H9 (cell line): ENCODE measurements at regions not wholly inside any gene's neighbourhood (a gene's known extent, or its start where the extent isn't known, plus 50 kb on each side); places are given as distances from the start of the nearest gene placed in this dataset.

Experiments used
- DNase-seq: peaks from one replicate; pipeline ENCODE4 v3.0.0-alpha.2; 2017
- H2AFZ ChIP-seq: one replicate; pipeline ENCODE4 v1.6.1; 2013; ENCODE audit warnings: mild to moderate bottlenecking, low read length, control low read depth, moderate library complexity
- H2AK5ac ChIP-seq: 2 replicates; pipeline ENCODE4 v1.6.1; 2013; ENCODE audit warnings: low read length, control low read depth, mixed read lengths; ENCODE audit not compliant: insufficient read length
- H2BK120ac ChIP-seq: one replicate; pipeline ENCODE4 v1.6.1; 2013; ENCODE audit warnings: low read depth, mild to moderate bottlenecking, low read length, control low read depth, inconsistent platforms; ENCODE audit not compliant: poor library complexity, severe bottlenecking
- H2BK12ac ChIP-seq: 2 replicates; pipeline ENCODE4 v1.6.1; 2013; ENCODE audit warnings: low read length, control low read depth, mixed read lengths, low read depth; ENCODE audit not compliant: insufficient read length
- H2BK15ac ChIP-seq: 2 replicates; pipeline ENCODE4 v1.6.1; 2013; ENCODE audit warnings: low read depth, low read length, control low read depth
- H2BK20ac ChIP-seq: one replicate; pipeline ENCODE4 v1.6.1; 2013; ENCODE audit warnings: low read depth, mild to moderate bottlenecking, low read length, control low read depth, inconsistent platforms; ENCODE audit not compliant: poor library complexity, severe bottlenecking
- H2BK5ac ChIP-seq: 2 replicates; pipeline ENCODE4 v1.6.1; 2013; ENCODE audit warnings: low read length, control low read depth, mixed read lengths; ENCODE audit not compliant: insufficient read length
- H3K14ac ChIP-seq: 2 replicates; pipeline ENCODE4 v1.6.1; 2013; ENCODE audit warnings: low read length, control low read depth; ENCODE audit not compliant: insufficient read depth
- H3K18ac ChIP-seq: 2 replicates; pipeline ENCODE4 v1.6.1; 2013; ENCODE audit warnings: low read depth, mild to moderate bottlenecking, mixed read lengths, low read length, control low read depth; ENCODE audit not compliant: insufficient read length
- H3K23ac ChIP-seq: 2 replicates; pipeline ENCODE4 v1.6.1; 2013; ENCODE audit warnings: low read length, control low read depth, mixed read lengths, low read depth; ENCODE audit not compliant: insufficient read length
- H3K23me2 ChIP-seq: 2 replicates; pipeline ENCODE4 v1.6.1; 2013; ENCODE audit warnings: low read depth, mild to moderate bottlenecking, mixed read lengths, low read length, control low read depth; ENCODE audit not compliant: insufficient read length, poor library complexity, severe bottlenecking
- H3K27ac ChIP-seq: 2 replicates; pipeline ENCODE4 v1.5.1; 2013; ENCODE audit warnings: low read length, control low read depth, mixed read lengths, low read depth; ENCODE audit not compliant: insufficient read length
- H3K27me3 ChIP-seq: 2 replicates; pipeline ENCODE4 v1.6.1; 2013; ENCODE audit warnings: low read length, control low read depth, inconsistent platforms; ENCODE audit not compliant: insufficient read depth
- H3K4ac ChIP-seq: 2 replicates; pipeline ENCODE4 v1.6.1; 2013; ENCODE audit warnings: low read depth, mild to moderate bottlenecking, control low read depth, inconsistent platforms, low read length, moderate library complexity
- H3K4me1 ChIP-seq: 2 replicates; pipeline ENCODE4 v1.6.1; 2013; ENCODE audit warnings: low read length, control low read depth, inconsistent platforms; ENCODE audit not compliant: insufficient read depth
- H3K4me2 ChIP-seq: 2 replicates; pipeline ENCODE4 v1.6.1; 2013; ENCODE audit warnings: low read length, control low read depth, mixed read lengths; ENCODE audit not compliant: insufficient read length, insufficient read depth
- H3K56ac ChIP-seq: 2 replicates; pipeline ENCODE4 v1.6.1; 2013; ENCODE audit warnings: low read depth, mild to moderate bottlenecking, mixed read lengths, low read length, control low read depth; ENCODE audit not compliant: insufficient read length
- H3K79me1 ChIP-seq: 2 replicates; pipeline ENCODE4 v1.6.1; 2013; ENCODE audit warnings: low read depth, mild to moderate bottlenecking, moderate library complexity, low read length, control low read depth, inconsistent platforms; ENCODE audit not compliant: insufficient read depth, poor library complexity, severe bottlenecking
- H3K79me2 ChIP-seq: 2 replicates; pipeline ENCODE4 v1.6.1; 2013; ENCODE audit warnings: low read length, control low read depth, inconsistent platforms; ENCODE audit not compliant: insufficient read depth
- H3K9ac ChIP-seq: 2 replicates; pipeline ENCODE4 v1.6.1; 2013; ENCODE audit warnings: low read length, control low read depth, mixed read lengths; ENCODE audit not compliant: insufficient read length; ENCODE audit errors: extremely low read depth
- H3K9me3 ChIP-seq: one replicate; pipeline ENCODE4 v1.6.1; 2013; ENCODE audit warnings: low read depth, low read length, inconsistent platforms; ENCODE audit not compliant: control insufficient read depth
- H3T11ph ChIP-seq: one replicate; pipeline ENCODE4 v1.6.1; 2013; ENCODE audit warnings: mild to moderate bottlenecking, low read length, control low read depth, inconsistent platforms
- H4K20me1 ChIP-seq: one replicate; pipeline ENCODE4 v1.6.1; 2013; ENCODE audit not compliant: control insufficient read depth, insufficient read length, insufficient read depth
- H4K5ac ChIP-seq: 2 replicates; pipeline ENCODE4 v1.6.1; 2013; ENCODE audit warnings: low read depth, mild to moderate bottlenecking, mixed read lengths, low read length, control low read depth; ENCODE audit not compliant: insufficient read length
- H4K8ac ChIP-seq: replicated peaks from 2 replicates; pipeline ENCODE4 v1.6.1; 2013; ENCODE audit warnings: low read length, control low read depth, mixed read lengths, low read depth; ENCODE audit not compliant: insufficient read length
- H4K91ac ChIP-seq: 2 replicates; pipeline ENCODE4 v1.6.1; 2013; ENCODE audit warnings: low read depth, mild to moderate bottlenecking, moderate library complexity, mixed read lengths, low read length, control low read depth; ENCODE audit not compliant: insufficient read length
- H3K27ac Mint-ChIP-seq, 3 experiments: 2 replicates in 2 of 3; 3 replicates in 1 of 3; pipeline ENCODE4 v1.8.0; 2020 to 2021; ENCODE audit warnings: mixed read lengths in 3 of 3, mild to moderate bottlenecking in 1 of 3, moderate library complexity in 1 of 3
- H3K27me3 Mint-ChIP-seq: 2 replicates; pipeline ENCODE4 v1.8.0; 2021; ENCODE audit warnings: low read depth, mild to moderate bottlenecking, moderate library complexity, mixed read lengths
- H3K36me3 Mint-ChIP-seq, 3 experiments: 2 replicates in 2 of 3; 3 replicates in 1 of 3; pipeline ENCODE4 v1.8.0; 2020 to 2021; ENCODE audit warnings: low read depth in 3 of 3, mixed read lengths in 3 of 3; ENCODE audit not compliant: insufficient read depth in 1 of 3
- H3K4me1 Mint-ChIP-seq, 2 experiments: 2 replicates each; pipeline ENCODE4 v1.8.0; 2020; ENCODE audit warnings: mixed read lengths in 2 of 2
- H3K4me3 Mint-ChIP-seq, 2 experiments: 2 replicates in 1 of 2; 3 replicates in 1 of 2; pipeline ENCODE4 v1.8.0; 2020 to 2021; ENCODE audit warnings: mild to moderate bottlenecking in 2 of 2, mixed read lengths in 2 of 2, moderate library complexity in 1 of 2
- H3K9me3 Mint-ChIP-seq, 2 experiments: 2 replicates in 1 of 2; 3 replicates in 1 of 2; pipeline ENCODE4 v1.8.0; 2020; ENCODE audit warnings: mild to moderate bottlenecking in 2 of 2, mixed read lengths in 2 of 2, moderate library complexity in 1 of 2
- CTCF ChIP-seq: fragments of 200-600 bp; sonication (generic); conservative IDR thresholded peaks from 3 replicates; pipeline ENCODE4 v1.8.0; 2021; ENCODE audit warnings: antibody characterized with exemption, mild to moderate bottlenecking
- WGBS: extraction: QIAGEN DNeasy Blood & Tissue Kit; methylation state at CpG from one replicate; pipeline ENCODE4 v1.1.7; 2013; ENCODE audit warnings: missing lambda C conversion rate, low lambda C conversion rate, mixed read lengths; ENCODE audit not compliant: insufficient read length; ENCODE audit errors: extremely low coverage; 5-methylcytosine and 5-hydroxymethylcytosine counted together

GRCh38 chr18:2310886-2311285 lies 260.4 kb downstream of the METTL4 start:
- Histone ChIP-seq H4K91ac (no peak overlapping the region), H2BK15ac (no peak overlapping the region), H3K27ac (no peak overlapping the region), H2AK5ac (no peak overlapping the region), H2BK120ac (no peak overlapping the region), H3K56ac (no peak overlapping the region), H3K18ac (no peak overlapping the region), H3K79me2 (no peaks in the 10 kb centered on the region), H2BK20ac (no peak overlapping the region), H2AFZ (peak overlapping the region; percentile 33), H4K8ac (no peak overlapping the region), H3K4ac (no peak overlapping the region), H3T11ph (no peak overlapping the region), H3K9me3 (no peaks in the 10 kb centered on the region), H3K14ac (no peak overlapping the region), H3K4me2 (no peak overlapping the region), H3K4me1 (no peaks in the 10 kb centered on the region), H3K27me3 (no peaks in the 10 kb centered on the region), H3K23me2 (no peaks in the 10 kb centered on the region), H3K79me1 (no peaks in the 10 kb centered on the region), H2BK12ac (no peak overlapping the region), H2BK5ac (no peak overlapping the region), H4K20me1 (no peaks in the 10 kb centered on the region), H3K9ac (no peak overlapping the region), H3K23ac (no peak overlapping the region), H4K5ac (no peak overlapping the region)
- H3K4me3 Mint-ChIP-seq, result no peak overlapping the region
- H3K4me1 Mint-ChIP-seq, result peaks cover 4 to 5% of the 10 kb centered on the region in 2 experiments; a peak in 2 of 4 replicates
- DNase-seq, result no peak
- no peaks in the 10 kb centered on the region; a peak in 1 of 5 replicates for H3K9me3 Mint-ChIP-seq
- no peaks in the 10 kb centered on the region; a peak in 1 of 7 replicates for H3K36me3 Mint-ChIP-seq
- no CpG with 5 or more reads among the region's 9 CpGs for WGBS
- no peak overlapping the region for H3K27ac Mint-ChIP-seq
- H3K27me3 Mint-ChIP-seq, result no peaks in the 10 kb centered on the region; the same call in 1 of the 2 replicates
- no peak for TF ChIP-seq CTCF
